SK-N-SH treated with all-trans-retinoic acid at 6 μM for 48 hours (cell line): ENCODE measurements at regions not wholly inside any gene's neighbourhood (a gene's known extent, or its start where the extent isn't known, plus 50 kb on each side); places are given as distances from the start of the nearest gene placed in this dataset.

Experiments used
- ATAC-seq: fragments of 200-7000 bp; cut with Tn5 transposase; 3 replicates; pipeline ENCODE4 v1.9.1; 2020; ENCODE audit warnings: mild to moderate bottlenecking, moderate library complexity
- ARNTL ChIP-seq: fragments of 450-650 bp; formaldehyde crosslinking; IDR thresholded peaks from 2 replicates; pipeline ENCODE4 v1.5.0; 2020; ENCODE audit warnings: low read depth, mild to moderate bottlenecking, moderate library complexity, borderline replicate concordance
- BACH2 ChIP-seq: fragments of 250-450 bp; sonication (Bioruptor Pico); IDR thresholded peaks from 2 replicates; pipeline ENCODE4 v1.9.0; 2021; ENCODE audit warnings: mild to moderate bottlenecking, borderline replicate concordance
- CREB5 ChIP-seq: fragments of 250-450 bp; sonication (Bioruptor Pico); IDR thresholded peaks from 2 replicates; pipeline ENCODE4 v1.5.1; 2020; ENCODE audit warnings: low read depth, mild to moderate bottlenecking, moderate library complexity
- CSDC2 ChIP-seq: fragments of 250-450 bp; sonication (Bioruptor Pico); IDR thresholded peaks from 2 replicates; pipeline ENCODE4 v1.5.0; 2020; ENCODE audit warnings: mild to moderate bottlenecking, moderate library complexity
- ESRRG ChIP-seq: fragments of 250-450 bp; sonication (Bioruptor Pico); IDR thresholded peaks from 2 replicates; pipeline ENCODE4 v1.6.1; 2021; ENCODE audit warnings: mild to moderate bottlenecking
- GLIS3 ChIP-seq: fragments of 250-450 bp; sonication (Bioruptor Pico); IDR thresholded peaks from 2 replicates; pipeline ENCODE4 v1.5.0; 2020; ENCODE audit warnings: mild to moderate bottlenecking, moderate library complexity
- ISL1 ChIP-seq: fragments of 250-450 bp; sonication (Bioruptor Pico); IDR thresholded peaks from 2 replicates; pipeline ENCODE4 v2.1.2; 2022; ENCODE audit warnings: mild to moderate bottlenecking, moderate library complexity
- OSR1 ChIP-seq: fragments of 250-450 bp; sonication (Bioruptor Pico); IDR thresholded peaks from 2 replicates; pipeline ENCODE4 v1.8.0; 2022; ENCODE audit warnings: moderate library complexity, mild to moderate bottlenecking, inconsistent platforms
- PATZ1 ChIP-seq: fragments of 250-450 bp; sonication (Bioruptor Pico); IDR thresholded peaks from 2 replicates; pipeline ENCODE4 v1.8.0; 2020; ENCODE audit warnings: mild to moderate bottlenecking, moderate library complexity, borderline replicate concordance
- POU6F1 ChIP-seq: fragments of 250-450 bp; sonication (Bioruptor Pico); IDR thresholded peaks from 2 replicates; pipeline ENCODE4 v1.8.0; 2021; ENCODE audit warnings: low read depth, mild to moderate bottlenecking, moderate library complexity, borderline replicate concordance
- PPARA ChIP-seq: fragments of 250-450 bp; sonication (Bioruptor Pico); IDR thresholded peaks from 2 replicates; pipeline ENCODE4 v1.5.0; 2020; ENCODE audit warnings: mild to moderate bottlenecking, borderline replicate concordance
- SNAI2 ChIP-seq: fragments of 250-450 bp; sonication (Bioruptor Pico); IDR thresholded peaks from 2 replicates; pipeline ENCODE4 v1.5.0; 2020; ENCODE audit warnings: mild to moderate bottlenecking, moderate library complexity
- TOX ChIP-seq: fragments of 250-450 bp; sonication (Bioruptor Pico); IDR thresholded peaks from 2 replicates; pipeline ENCODE4 v1.8.0; 2021; ENCODE audit warnings: mild to moderate bottlenecking, moderate library complexity, borderline replicate concordance
- ZC3H10 ChIP-seq: fragments of 250-450 bp; sonication (Bioruptor Pico); IDR thresholded peaks from 2 replicates; pipeline ENCODE4 v1.5.1; 2021; ENCODE audit warnings: mild to moderate bottlenecking, moderate library complexity
- ZFP3 ChIP-seq: fragments of 250-450 bp; sonication (Bioruptor Pico); IDR thresholded peaks from 2 replicates; pipeline ENCODE4 v1.5.0; 2020; ENCODE audit warnings: mild to moderate bottlenecking, moderate library complexity
- ZFP30 ChIP-seq: fragments of 450-650 bp; formaldehyde crosslinking; IDR thresholded peaks from 2 replicates; pipeline ENCODE4 v1.5.0; 2022; ENCODE audit warnings: mild to moderate bottlenecking, moderate library complexity
- ZNF565 ChIP-seq: fragments of 450-650 bp; formaldehyde crosslinking; conservative IDR thresholded peaks from 2 replicates; pipeline ENCODE4 v1.5.0; 2020; ENCODE audit warnings: low read depth, mild to moderate bottlenecking, moderate library complexity
- ZNF70 ChIP-seq: fragments of 450-650 bp; formaldehyde crosslinking; IDR thresholded peaks from 2 replicates; pipeline ENCODE4 v1.5.0; 2020; ENCODE audit warnings: mild to moderate bottlenecking, moderate library complexity
- ZNF8 ChIP-seq: fragments of 450-650 bp; formaldehyde crosslinking; IDR thresholded peaks from 2 replicates; pipeline ENCODE4 v1.5.0; 2020; ENCODE audit warnings: mild to moderate bottlenecking, moderate library complexity
- TF ChIP-seq, protein P1 (sequence below): fragments of 250-450 bp; sonication (Bioruptor Pico); IDR thresholded peaks from 2 replicates; pipeline ENCODE4 v1.5.1; 2021; ENCODE audit warnings: mild to moderate bottlenecking, moderate library complexity
- TF ChIP-seq, protein P2 (sequence below): fragments of 250-450 bp; sonication (Bioruptor Pico); IDR thresholded peaks from 2 replicates; pipeline ENCODE4 v1.5.0; 2020; ENCODE audit warnings: mild to moderate bottlenecking, moderate library complexity

DNA sequence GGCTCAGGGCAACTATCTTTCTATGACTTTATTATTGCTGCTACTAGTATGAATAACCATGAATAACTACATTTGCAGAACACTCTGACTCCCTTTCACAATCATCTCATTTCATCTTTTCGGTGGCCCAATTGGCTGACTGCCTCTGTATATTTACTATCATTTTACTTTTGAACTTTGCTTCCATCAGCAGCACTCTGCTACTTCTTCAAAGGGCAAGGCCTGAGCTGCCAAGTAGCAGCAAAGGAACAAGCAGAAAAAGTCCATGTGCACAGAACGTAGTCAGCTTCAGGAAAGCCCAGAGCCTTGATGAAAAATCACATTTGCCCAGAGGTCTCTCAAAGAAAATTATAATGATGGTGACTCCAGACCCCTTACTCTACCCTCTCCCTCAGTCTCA, 214.5 kb upstream of the PUM3 start:
- ATAC-seq, result no peak
- TF ChIP-seq ZC3H10 (CRISPR knock-in tag), result no peak
- no peak for TF ChIP-seq OSR1 (CRISPR knock-in tag)

DNA sequence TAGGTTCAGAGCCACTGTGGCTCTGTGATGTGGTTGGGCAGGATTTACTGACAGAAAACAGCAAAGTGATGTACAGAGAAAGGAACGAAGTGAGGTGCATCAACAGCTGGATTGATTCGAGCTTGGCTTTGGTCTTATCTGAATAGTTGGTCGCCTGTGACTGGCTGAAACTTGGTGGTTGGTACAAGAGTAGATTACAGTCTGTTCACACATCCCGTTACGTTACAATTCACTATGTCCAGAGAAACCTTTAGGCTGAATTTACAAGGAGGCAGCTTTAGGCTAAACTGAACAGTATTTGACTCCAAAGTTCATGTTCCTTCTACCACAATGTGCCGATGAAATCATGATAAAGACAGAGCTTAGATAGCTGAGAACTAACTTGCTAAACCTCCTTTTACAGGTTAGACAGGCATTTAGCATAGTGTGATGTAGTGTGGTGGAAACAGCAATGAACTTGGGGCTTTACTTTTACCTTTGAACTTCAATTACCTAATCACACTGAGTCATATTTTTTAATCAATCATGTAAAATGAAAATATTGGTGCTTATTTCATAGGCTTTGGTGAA, 210.2 kb upstream of the PUM3 start:
- ATAC-seq, result no peak
- TF ChIP-seq GLIS3 (CRISPR knock-in tag), result no peak
- TF ChIP-seq, protein P1, sequence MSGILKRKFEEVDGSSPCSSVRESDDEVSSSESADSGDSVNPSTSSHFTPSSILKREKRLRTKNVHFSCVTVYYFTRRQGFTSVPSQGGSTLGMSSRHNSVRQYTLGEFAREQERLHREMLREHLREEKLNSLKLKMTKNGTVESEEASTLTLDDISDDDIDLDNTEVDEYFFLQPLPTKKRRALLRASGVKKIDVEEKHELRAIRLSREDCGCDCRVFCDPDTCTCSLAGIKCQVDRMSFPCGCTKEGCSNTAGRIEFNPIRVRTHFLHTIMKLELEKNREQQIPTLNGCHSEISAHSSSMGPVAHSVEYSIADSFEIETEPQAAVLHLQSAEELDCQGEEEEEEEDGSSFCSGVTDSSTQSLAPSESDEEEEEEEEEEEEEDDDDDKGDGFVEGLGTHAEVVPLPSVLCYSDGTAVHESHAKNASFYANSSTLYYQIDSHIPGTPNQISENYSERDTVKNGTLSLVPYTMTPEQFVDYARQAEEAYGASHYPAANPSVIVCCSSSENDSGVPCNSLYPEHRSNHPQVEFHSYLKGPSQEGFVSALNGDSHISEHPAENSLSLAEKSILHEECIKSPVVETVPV (CRISPR knock-in tag), result no peak
- TF ChIP-seq ISL1, result no peak
- TF ChIP-seq TOX, result no peak
- no peak for TF ChIP-seq ZFP30 (CRISPR knock-in tag)
- no peak for TF ChIP-seq POU6F1
- no peak for TF ChIP-seq CREB5 (CRISPR knock-in tag)
- TF ChIP-seq ARNTL (CRISPR knock-in tag), result no peak
- no peak for TF ChIP-seq PATZ1 (CRISPR knock-in tag)
- TF ChIP-seq ZNF565, result no peak
- TF ChIP-seq ESRRG (CRISPR knock-in tag), result no peak
- TF ChIP-seq ZFP3, result no peak
- no peak for TF ChIP-seq ZNF70 (CRISPR knock-in tag)
- TF ChIP-seq ZC3H10 (CRISPR knock-in tag), result no peak

DNA sequence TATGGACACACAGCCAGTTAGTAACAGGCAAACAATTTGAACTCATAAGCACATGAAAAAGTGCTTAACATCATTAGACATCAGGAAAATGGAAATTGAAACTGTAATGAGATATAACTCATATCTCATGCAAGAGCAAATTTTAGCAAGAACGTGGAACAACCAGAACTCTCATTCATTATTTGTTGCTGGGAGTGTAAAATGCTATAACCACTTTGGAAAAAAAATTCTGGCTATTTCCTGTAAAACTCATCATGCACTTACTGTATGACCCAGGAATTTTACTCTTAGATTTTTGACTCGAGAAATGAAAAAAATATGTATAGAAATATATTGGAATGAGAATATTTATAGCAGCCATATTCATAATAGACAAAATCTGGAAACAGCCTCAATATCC, 205.7 kb upstream of the PUM3 start:
- TF ChIP-seq ZNF70 (CRISPR knock-in tag), result no peak
- ATAC-seq, result no peak; the same call in 2 of the 3 replicates

- TF ChIP-seq ZNF8 (CRISPR knock-in tag), result no peak
- no peak for TF ChIP-seq ISL1
- no peak for TF ChIP-seq PPARA (CRISPR knock-in tag)
- TF ChIP-seq SNAI2 (CRISPR knock-in tag), result no peak
- no peak for TF ChIP-seq CSDC2 (CRISPR knock-in tag)
- TF ChIP-seq ARNTL (CRISPR knock-in tag), result no peak
- TF ChIP-seq POU6F1, result no peak
- TF ChIP-seq ESRRG (CRISPR knock-in tag), result no peak
- TF ChIP-seq BACH2 (CRISPR knock-in tag), result no peak
- no peak for TF ChIP-seq ZFP30 (CRISPR knock-in tag)
- no peak for TF ChIP-seq GLIS3 (CRISPR knock-in tag)
- TF ChIP-seq, protein P2, sequence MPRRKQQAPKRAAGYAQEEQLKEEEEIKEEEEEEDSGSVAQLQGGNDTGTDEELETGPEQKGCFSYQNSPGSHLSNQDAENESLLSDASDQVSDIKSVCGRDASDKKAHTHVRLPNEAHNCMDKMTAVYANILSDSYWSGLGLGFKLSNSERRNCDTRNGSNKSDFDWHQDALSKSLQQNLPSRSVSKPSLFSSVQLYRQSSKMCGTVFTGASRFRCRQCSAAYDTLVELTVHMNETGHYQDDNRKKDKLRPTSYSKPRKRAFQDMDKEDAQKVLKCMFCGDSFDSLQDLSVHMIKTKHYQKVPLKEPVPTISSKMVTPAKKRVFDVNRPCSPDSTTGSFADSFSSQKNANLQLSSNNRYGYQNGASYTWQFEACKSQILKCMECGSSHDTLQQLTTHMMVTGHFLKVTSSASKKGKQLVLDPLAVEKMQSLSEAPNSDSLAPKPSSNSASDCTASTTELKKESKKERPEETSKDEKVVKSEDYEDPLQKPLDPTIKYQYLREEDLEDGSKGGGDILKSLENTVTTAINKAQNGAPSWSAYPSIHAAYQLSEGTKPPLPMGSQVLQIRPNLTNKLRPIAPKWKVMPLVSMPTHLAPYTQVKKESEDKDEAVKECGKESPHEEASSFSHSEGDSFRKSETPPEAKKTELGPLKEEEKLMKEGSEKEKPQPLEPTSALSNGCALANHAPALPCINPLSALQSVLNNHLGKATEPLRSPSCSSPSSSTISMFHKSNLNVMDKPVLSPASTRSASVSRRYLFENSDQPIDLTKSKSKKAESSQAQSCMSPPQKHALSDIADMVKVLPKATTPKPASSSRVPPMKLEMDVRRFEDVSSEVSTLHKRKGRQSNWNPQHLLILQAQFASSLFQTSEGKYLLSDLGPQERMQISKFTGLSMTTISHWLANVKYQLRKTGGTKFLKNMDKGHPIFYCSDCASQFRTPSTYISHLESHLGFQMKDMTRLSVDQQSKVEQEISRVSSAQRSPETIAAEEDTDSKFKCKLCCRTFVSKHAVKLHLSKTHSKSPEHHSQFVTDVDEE (CRISPR knock-in tag), result no peak
- ATAC-seq, result no peak
Observed at GRCh38 chr9:3047912-3048311, 204.0 kb upstream of the PUM3 start.
